Neural cell (in vitro differentiated cells): ENCODE measurements at regions not wholly inside any gene's neighbourhood (a gene's known extent, or its start where the extent isn't known, plus 50 kb on each side); places are given as distances from the start of the nearest gene placed in this dataset.

Source experiments
- H2AFZ ChIP-seq: fragments of 200-600, 300-800 bp; sonication (generic), shearing (Covaris generic); 2 replicates; pipeline ENCODE4 v1.6.0; 2014; ENCODE audit warnings: low read depth, mild to moderate bottlenecking, antibody characterized with exemption, low read length, moderate library complexity
- H3F3A ChIP-seq: fragments of 200-600 bp; shearing (Covaris generic); 2 replicates; pipeline ENCODE4 v1.6.1; 2016; ENCODE audit warnings: mild to moderate bottlenecking, moderate library complexity, mixed read lengths, antibody characterized with exemption, low read length; ENCODE audit not compliant: insufficient read depth, poor library complexity, severe bottlenecking
- H3K27ac ChIP-seq: fragments of 200-600, 300-800 bp; sonication (generic), shearing (Covaris generic); 2 replicates; pipeline ENCODE4 v1.5.1; 2014; ENCODE audit warnings: mild to moderate bottlenecking, low read length, moderate library complexity
- H3K27me3 ChIP-seq: fragments of 300-800, 200-600 bp; sonication (generic), shearing (Covaris generic); 2 replicates; pipeline ENCODE4 v1.6.0; 2014; ENCODE audit warnings: mild to moderate bottlenecking, low read depth, low read length, moderate library complexity; ENCODE audit not compliant: insufficient read depth
- H3K36me3 ChIP-seq: fragments of 300-800, 200-600 bp; sonication (generic), shearing (Covaris generic); 2 replicates; pipeline ENCODE4 v1.5.1; 2014; ENCODE audit warnings: mild to moderate bottlenecking, antibody characterized with exemption, low read length, moderate library complexity; ENCODE audit not compliant: insufficient read depth
- H3K4me2 ChIP-seq: fragments of 300-800, 200-600 bp; sonication (generic), shearing (Covaris generic); 2 replicates; pipeline ENCODE4 v1.6.0; 2014; ENCODE audit warnings: mild to moderate bottlenecking, low read length
- H3K4me3 ChIP-seq: fragments of 300-800, 200-600 bp; sonication (generic), shearing (Covaris generic); 2 replicates; pipeline ENCODE4 v1.5.1; 2014; ENCODE audit warnings: mild to moderate bottlenecking, low read length, moderate library complexity
- H3K79me2 ChIP-seq: fragments of 200-600 bp; shearing (Covaris generic); replicated peaks from 2 replicates; pipeline ENCODE4 v1.6.0; 2014; ENCODE audit warnings: mild to moderate bottlenecking, low read length, moderate library complexity; ENCODE audit not compliant: insufficient read depth
- H3K9ac ChIP-seq: fragments of 300-800, 200-600 bp; sonication (generic), shearing (Covaris generic); 2 replicates; pipeline ENCODE4 v1.6.1; 2016; ENCODE audit warnings: mild to moderate bottlenecking, low read length, mixed read lengths
- H3K9me2 ChIP-seq: fragments of 200-600 bp; shearing (Covaris generic); 2 replicates; pipeline ENCODE4 v1.6.1; 2016; ENCODE audit warnings: mild to moderate bottlenecking, low read length, mixed read lengths; ENCODE audit not compliant: insufficient read depth
- H3K9me3 ChIP-seq: fragments of 200-600, 300-800 bp; sonication (generic), shearing (Covaris generic); 2 replicates; pipeline ENCODE4 v1.6.1; 2016; ENCODE audit warnings: mild to moderate bottlenecking, mixed run types, low read length, moderate library complexity, mixed read lengths
- H4K20me1 ChIP-seq: fragments of 200-600 bp; shearing (Covaris generic); 2 replicates; pipeline ENCODE4 v1.6.1; 2016; ENCODE audit warnings: mild to moderate bottlenecking, mixed run types; ENCODE audit not compliant: insufficient read depth
- EP300 ChIP-seq: fragments of 450-650 bp; conservative IDR thresholded peaks from 2 replicates; pipeline ENCODE4 v1.6.1; 2014; ENCODE audit warnings: antibody characterized with exemption, mild to moderate bottlenecking, moderate library complexity; ENCODE audit not compliant: poor library complexity, severe bottlenecking
- EZH2 ChIP-seq: fragments of 200-600, 300-800 bp; shearing (Covaris generic), sonication (generic); IDR thresholded peaks from 2 replicates; pipeline ENCODE4 v1.6.1; 2014; ENCODE audit warnings: antibody characterized with exemption, low read length, borderline replicate concordance, mild to moderate bottlenecking; ENCODE audit not compliant: insufficient read depth, poor library complexity, severe bottlenecking
- MXI1 ChIP-seq: fragments of 450-650 bp; conservative IDR thresholded peaks from 2 replicates; pipeline ENCODE4 v1.6.1; 2014; ENCODE audit warnings: antibody characterized with exemption, mild to moderate bottlenecking; ENCODE audit not compliant: poor library complexity, severe bottlenecking
- POLR2AphosphoS5 ChIP-seq: IDR thresholded peaks from 2 replicates; pipeline ENCODE4 v1.6.1; 2012
- RAD21 ChIP-seq: fragments of 450-650 bp; conservative IDR thresholded peaks from 2 replicates; pipeline ENCODE4 v1.6.1; 2014; ENCODE audit warnings: antibody characterized with exemption, mild to moderate bottlenecking, moderate library complexity
- SMC3 ChIP-seq: fragments of 450-650 bp; conservative IDR thresholded peaks from 2 replicates; pipeline ENCODE4 v1.6.1; 2014; ENCODE audit warnings: antibody characterized with exemption, mild to moderate bottlenecking, moderate library complexity; ENCODE audit not compliant: poor library complexity
- TAF1 ChIP-seq: IDR thresholded peaks from 2 replicates; pipeline ENCODE4 v1.6.1; 2012; ENCODE audit warnings: low read depth
- TF ChIP-seq, protein P1 (sequence below): IDR thresholded peaks from 2 replicates; pipeline ENCODE4 v1.6.1; 2012; ENCODE audit warnings: borderline replicate concordance
- TF ChIP-seq, protein P2 (sequence below): fragments of 450-650 bp; IDR thresholded peaks from 2 replicates; pipeline ENCODE4 v1.5.1; 2014; ENCODE audit warnings: antibody characterized with exemption, mild to moderate bottlenecking, moderate library complexity; ENCODE audit not compliant: poor library complexity, severe bottlenecking

DNA sequence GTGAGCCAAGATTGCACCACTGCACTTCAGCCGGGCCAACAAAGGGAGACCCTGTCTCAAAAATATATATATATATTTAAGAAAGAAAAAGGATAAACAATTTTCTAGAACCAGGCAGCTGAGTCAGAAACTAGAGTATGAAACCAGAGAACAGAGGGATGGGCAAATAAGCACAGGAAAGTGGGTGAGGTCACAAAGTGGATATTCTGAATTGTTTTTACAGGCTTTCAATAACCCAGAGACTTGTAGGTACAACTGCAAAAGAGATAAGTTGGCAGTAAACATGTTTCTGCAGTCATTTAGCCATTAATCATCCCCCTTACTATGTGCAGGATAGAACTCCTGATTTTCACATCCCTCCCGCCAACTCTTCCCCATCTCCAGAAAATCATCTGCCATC lies 94.2 kb downstream of the BTG1 start:
- no peaks in the 10 kb centered on the region for H3K27me3 ChIP-seq
- H3K9me3 ChIP-seq: no peaks in the 10 kb centered on the region
- no peaks in the 10 kb centered on the region for H3K36me3 ChIP-seq
- H3K9me2 ChIP-seq: no peaks in the 10 kb centered on the region
- H3K27ac ChIP-seq: no peak overlapping the region
- no peaks in the 10 kb centered on the region for H3K79me2 ChIP-seq
- no peaks in the 10 kb centered on the region for H3F3A ChIP-seq
- no peak overlapping the region for H2AFZ ChIP-seq
- H3K4me2 ChIP-seq: no peak overlapping the region
- H3K4me3 ChIP-seq: no peak overlapping the region
- H3K9ac ChIP-seq: no peak overlapping the region
- H4K20me1 ChIP-seq: no peaks in the 10 kb centered on the region
- TF ChIP-seq EZH2 (no peak), SMC3 (no peak), TAF1 (no peak), EP300 (no peak), RAD21 (no peak), MXI1 (no peak), POLR2AphosphoS5 (no peak)
- TF ChIP-seq, protein P1, sequence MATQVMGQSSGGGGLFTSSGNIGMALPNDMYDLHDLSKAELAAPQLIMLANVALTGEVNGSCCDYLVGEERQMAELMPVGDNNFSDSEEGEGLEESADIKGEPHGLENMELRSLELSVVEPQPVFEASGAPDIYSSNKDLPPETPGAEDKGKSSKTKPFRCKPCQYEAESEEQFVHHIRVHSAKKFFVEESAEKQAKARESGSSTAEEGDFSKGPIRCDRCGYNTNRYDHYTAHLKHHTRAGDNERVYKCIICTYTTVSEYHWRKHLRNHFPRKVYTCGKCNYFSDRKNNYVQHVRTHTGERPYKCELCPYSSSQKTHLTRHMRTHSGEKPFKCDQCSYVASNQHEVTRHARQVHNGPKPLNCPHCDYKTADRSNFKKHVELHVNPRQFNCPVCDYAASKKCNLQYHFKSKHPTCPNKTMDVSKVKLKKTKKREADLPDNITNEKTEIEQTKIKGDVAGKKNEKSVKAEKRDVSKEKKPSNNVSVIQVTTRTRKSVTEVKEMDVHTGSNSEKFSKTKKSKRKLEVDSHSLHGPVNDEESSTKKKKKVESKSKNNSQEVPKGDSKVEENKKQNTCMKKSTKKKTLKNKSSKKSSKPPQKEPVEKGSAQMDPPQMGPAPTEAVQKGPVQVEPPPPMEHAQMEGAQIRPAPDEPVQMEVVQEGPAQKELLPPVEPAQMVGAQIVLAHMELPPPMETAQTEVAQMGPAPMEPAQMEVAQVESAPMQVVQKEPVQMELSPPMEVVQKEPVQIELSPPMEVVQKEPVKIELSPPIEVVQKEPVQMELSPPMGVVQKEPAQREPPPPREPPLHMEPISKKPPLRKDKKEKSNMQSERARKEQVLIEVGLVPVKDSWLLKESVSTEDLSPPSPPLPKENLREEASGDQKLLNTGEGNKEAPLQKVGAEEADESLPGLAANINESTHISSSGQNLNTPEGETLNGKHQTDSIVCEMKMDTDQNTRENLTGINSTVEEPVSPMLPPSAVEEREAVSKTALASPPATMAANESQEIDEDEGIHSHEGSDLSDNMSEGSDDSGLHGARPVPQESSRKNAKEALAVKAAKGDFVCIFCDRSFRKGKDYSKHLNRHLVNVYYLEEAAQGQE: no peak
- TF ChIP-seq, protein P2, sequence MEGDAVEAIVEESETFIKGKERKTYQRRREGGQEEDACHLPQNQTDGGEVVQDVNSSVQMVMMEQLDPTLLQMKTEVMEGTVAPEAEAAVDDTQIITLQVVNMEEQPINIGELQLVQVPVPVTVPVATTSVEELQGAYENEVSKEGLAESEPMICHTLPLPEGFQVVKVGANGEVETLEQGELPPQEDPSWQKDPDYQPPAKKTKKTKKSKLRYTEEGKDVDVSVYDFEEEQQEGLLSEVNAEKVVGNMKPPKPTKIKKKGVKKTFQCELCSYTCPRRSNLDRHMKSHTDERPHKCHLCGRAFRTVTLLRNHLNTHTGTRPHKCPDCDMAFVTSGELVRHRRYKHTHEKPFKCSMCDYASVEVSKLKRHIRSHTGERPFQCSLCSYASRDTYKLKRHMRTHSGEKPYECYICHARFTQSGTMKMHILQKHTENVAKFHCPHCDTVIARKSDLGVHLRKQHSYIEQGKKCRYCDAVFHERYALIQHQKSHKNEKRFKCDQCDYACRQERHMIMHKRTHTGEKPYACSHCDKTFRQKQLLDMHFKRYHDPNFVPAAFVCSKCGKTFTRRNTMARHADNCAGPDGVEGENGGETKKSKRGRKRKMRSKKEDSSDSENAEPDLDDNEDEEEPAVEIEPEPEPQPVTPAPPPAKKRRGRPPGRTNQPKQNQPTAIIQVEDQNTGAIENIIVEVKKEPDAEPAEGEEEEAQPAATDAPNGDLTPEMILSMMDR: no peak

DNA sequence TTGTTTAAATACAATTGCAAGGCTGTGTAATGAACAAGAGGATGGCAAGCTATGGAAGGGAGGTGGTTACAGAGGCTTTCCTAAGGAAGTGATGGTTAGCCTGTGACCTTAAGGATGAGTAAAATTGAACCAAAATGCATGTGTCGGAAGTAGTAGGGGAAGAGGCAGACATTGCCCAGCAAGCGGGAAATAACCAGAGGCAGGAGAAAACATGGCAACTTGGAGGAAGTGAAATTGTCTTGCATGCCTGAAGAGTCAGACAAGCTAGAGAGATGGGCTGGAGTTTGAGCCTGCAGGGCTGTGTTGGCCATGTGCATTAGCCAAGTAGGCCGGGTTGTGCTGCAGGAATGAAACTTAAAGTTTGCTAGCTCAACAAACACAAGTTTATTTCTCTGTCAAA lies 96.2 kb downstream of the BTG1 start:
- no peaks in the 10 kb centered on the region for H3K79me2 ChIP-seq
- no peak for TF ChIP-seq POLR2AphosphoS5
- TF ChIP-seq SMC3: no peak
- no peak for TF ChIP-seq MXI1
- no peak for TF ChIP-seq TAF1
- TF ChIP-seq, protein P2: no peak
- TF ChIP-seq EP300: no peak
- no peak for TF ChIP-seq EZH2
- TF ChIP-seq RAD21: no peak
- TF ChIP-seq, protein P1: no peak
- no peaks in the 10 kb centered on the region for H3K9me3 ChIP-seq
- H3K9ac ChIP-seq: no peak overlapping the region
- no peak overlapping the region for H3K27ac ChIP-seq
- H4K20me1 ChIP-seq: no peaks in the 10 kb centered on the region
- no peaks in the 10 kb centered on the region for H3K36me3 ChIP-seq
- H3K27me3 ChIP-seq: no peaks in the 10 kb centered on the region
- H2AFZ ChIP-seq: no peak overlapping the region
- H3K9me2 ChIP-seq: no peaks in the 10 kb centered on the region
- no peak overlapping the region for H3K4me2 ChIP-seq
- no peak overlapping the region for H3K4me3 ChIP-seq
- H3F3A ChIP-seq: no peaks in the 10 kb centered on the region
